H1 (cell line): ENCODE measurements at regions not wholly inside any gene's neighbourhood (a gene's known extent, or its start where the extent isn't known, plus 50 kb on each side); places are given as distances from the start of the nearest gene placed in this dataset.

Experiments used
- CTCF ChIA-PET: fragments of 300-600 bp; sonication (Branson Sonifier 250); formaldehyde crosslinking; loops from one replicate; lab custom pipeline; 2021; ENCODE audit not compliant: partially characterized antibody; lab: Charles Lee
- POLR2A ChIA-PET: fragments of 300-600 bp; sonication (Branson Sonifier 250); formaldehyde crosslinking; loops from one replicate; lab custom pipeline; 2021; ENCODE audit warnings: inconsistent platforms; ENCODE audit not compliant: partially characterized antibody; lab: Charles Lee
- DNase-seq, 2 experiments: peaks; one replicate each; pipeline versions ENCODE4 v3.0.0 to v3.0.0-alpha.2; 2010 to 2022; ENCODE audit warnings: low spot score in 2 of 2, low read depth in 1 of 2, mixed read lengths in 1 of 2
- FAIRE-seq: peaks from 2 replicates; lab custom pipeline; 2011; peaks lifted over from hg19 to GRCh38; lab: Jason Lieb, UNC
- H2AFZ ChIP-seq: 2 replicates; pipeline ENCODE4 v1.8.1; 2012; ENCODE audit warnings: low read length, inconsistent platforms
- H2AK5ac ChIP-seq: 2 replicates; pipeline ENCODE4 v1.6.1; 2013; ENCODE audit warnings: low read depth, low read length
- H2BK120ac ChIP-seq: replicated peaks from 2 replicates; pipeline ENCODE3; 2013; ENCODE audit warnings: low read depth, low read length, inconsistent platforms
- H2BK12ac ChIP-seq: 2 replicates; pipeline ENCODE4 v1.6.1; 2013; ENCODE audit warnings: low read depth, low read length
- H2BK15ac ChIP-seq: 2 replicates; pipeline ENCODE4 v1.6.1; 2013; ENCODE audit warnings: low read length
- H2BK20ac ChIP-seq: 2 replicates; pipeline ENCODE4 v1.6.1; 2013; ENCODE audit warnings: low read length
- H2BK5ac ChIP-seq: 2 replicates; pipeline ENCODE4 v1.6.1; 2013; ENCODE audit warnings: low read depth, low read length
- H3K14ac ChIP-seq: 2 replicates; pipeline ENCODE4 v1.6.1; 2013; ENCODE audit warnings: inconsistent platforms; ENCODE audit not compliant: insufficient read length
- H3K18ac ChIP-seq: 2 replicates; pipeline ENCODE4 v1.6.1; 2013; ENCODE audit warnings: low read length; ENCODE audit errors: extremely low read depth
- H3K23ac ChIP-seq: 2 replicates; pipeline ENCODE4 v1.6.1; 2013; ENCODE audit warnings: inconsistent platforms; ENCODE audit not compliant: insufficient read length
- H3K23me2 ChIP-seq: 2 replicates; pipeline ENCODE4 v1.6.1; 2013; ENCODE audit warnings: low read depth, low read length
- H3K27ac ChIP-seq: 2 replicates; pipeline ENCODE4 v1.6.1; 2011; ENCODE audit warnings: low read depth, low read length, inconsistent platforms
- H3K27me3 ChIP-seq, 4 experiments: replicated peaks in 1 of 4; 1 replicate in 1 of 4; 2 replicates in 3 of 4; pipeline versions ENCODE4 v1.6.1 to v1.8.1; 2011 to 2013; ENCODE audit warnings: low read length in 3 of 4, mild to moderate bottlenecking in 3 of 4, inconsistent platforms in 2 of 4, mixed read lengths in 2 of 4, moderate library complexity in 1 of 4; ENCODE audit not compliant: control insufficient read depth in 3 of 4, insufficient read depth in 3 of 4; ENCODE audit errors: extremely low read depth in 1 of 4
- H3K36me3 ChIP-seq, 4 experiments: 2 replicates each; pipeline versions ENCODE4 v1.6.1 to v1.8.1; 2011 to 2013; ENCODE audit warnings: mild to moderate bottlenecking in 4 of 4, low read length in 3 of 4, moderate library complexity in 2 of 4, control low read depth in 1 of 4, inconsistent platforms in 1 of 4; ENCODE audit not compliant: insufficient read depth in 4 of 4, control insufficient read depth in 2 of 4
- H3K4ac ChIP-seq: replicated peaks from 2 replicates; pipeline ENCODE3; 2013; ENCODE audit warnings: low read length, low read depth, mixed read lengths, inconsistent platforms; ENCODE audit not compliant: insufficient read length
- H3K4me1 ChIP-seq, 4 experiments: replicated peaks in 1 of 4; 1 replicate in 1 of 4; 2 replicates in 3 of 4; pipeline versions ENCODE4 v1.6.1 to v1.8.1; 2011 to 2013; ENCODE audit warnings: low read length in 3 of 4, inconsistent platforms in 2 of 4, mixed read lengths in 1 of 4; ENCODE audit not compliant: insufficient read depth in 4 of 4, control insufficient read depth in 3 of 4
- H3K4me2 ChIP-seq, 2 experiments: 2 replicates each; pipeline versions ENCODE4 v1.6.1 to v1.8.1; 2011 to 2013; ENCODE audit warnings: low read depth in 2 of 2, low read length in 2 of 2, control low read depth in 1 of 2, inconsistent platforms in 1 of 2, mild to moderate bottlenecking in 1 of 2; ENCODE audit not compliant: insufficient read depth in 1 of 2
- H3K4me3 ChIP-seq, 4 experiments: fragments of 200-600, 300-600 bp in 1 of 4; sonication (generic), shearing (Covaris generic), sonication (Bioruptor Twin) in 1 of 4; 2 replicates each; pipeline versions ENCODE4 v1.5.1 to v1.8.1; 2011 to 2016; ENCODE audit warnings: low read length in 4 of 4, low read depth in 3 of 4, control low read depth in 2 of 4, inconsistent platforms in 2 of 4, mild to moderate bottlenecking in 2 of 4, mixed read lengths in 1 of 4, moderate library complexity in 1 of 4; ENCODE audit not compliant: insufficient read depth in 2 of 4; ENCODE audit errors: extremely low read depth in 1 of 4
- H3K56ac ChIP-seq: replicated peaks from 2 replicates; pipeline ENCODE3; 2013; ENCODE audit warnings: low read depth, mild to moderate bottlenecking, mixed read lengths, low read length, inconsistent platforms; ENCODE audit not compliant: insufficient read length
- H3K79me1 ChIP-seq: 2 replicates; pipeline ENCODE4 v1.6.1; 2013; ENCODE audit warnings: low read depth, low read length, control low read depth
- H3K79me2 ChIP-seq, 2 experiments: 2 replicates each; pipeline versions ENCODE4 v1.6.1 to v1.8.1; 2012 to 2013; ENCODE audit warnings: low read length in 2 of 2, mild to moderate bottlenecking in 2 of 2, inconsistent platforms in 1 of 2; ENCODE audit not compliant: insufficient read depth in 2 of 2, control insufficient read depth in 1 of 2
- H3K9ac ChIP-seq, 4 experiments: replicated peaks in 1 of 4; 1 replicate in 1 of 4; 2 replicates in 3 of 4; pipeline versions ENCODE4 v1.6.1 to v1.8.1; 2011 to 2013; ENCODE audit warnings: low read depth in 3 of 4, low read length in 3 of 4, control low read depth in 2 of 4, mild to moderate bottlenecking in 2 of 4, moderate library complexity in 2 of 4, inconsistent platforms in 1 of 4; ENCODE audit errors: extremely low read depth in 1 of 4
- H3K9me3 ChIP-seq, 2 experiments: 2 replicates each; pipeline versions ENCODE4 v1.6.1 to v1.8.1; 2012 to 2013; ENCODE audit warnings: mild to moderate bottlenecking in 2 of 2, moderate library complexity in 2 of 2, control low read depth in 1 of 2, inconsistent platforms in 1 of 2, low read depth in 1 of 2, low read length in 1 of 2, mixed read lengths in 1 of 2; ENCODE audit not compliant: insufficient read depth in 2 of 2
- H4K20me1 ChIP-seq, 2 experiments: replicated peaks in 1 of 2; 2 replicates each; pipeline versions ENCODE3 to v1.8.1; 2011 to 2013; ENCODE audit warnings: inconsistent platforms in 2 of 2, low read length in 2 of 2, mild to moderate bottlenecking in 1 of 2; ENCODE audit not compliant: insufficient read depth in 2 of 2, control insufficient read depth in 1 of 2
- H4K5ac ChIP-seq: 2 replicates; pipeline ENCODE4 v1.6.1; 2013; ENCODE audit warnings: low read length, low read depth, mixed read lengths, inconsistent platforms; ENCODE audit not compliant: insufficient read length
- H4K8ac ChIP-seq: 2 replicates; pipeline ENCODE4 v1.8.0; 2013; ENCODE audit warnings: mild to moderate bottlenecking, moderate library complexity, low read length, inconsistent platforms; ENCODE audit not compliant: insufficient read depth; ENCODE audit errors: extremely low read depth
- H4K91ac ChIP-seq: replicated peaks from 2 replicates; pipeline ENCODE3; 2013; ENCODE audit warnings: low read length, mixed read lengths, inconsistent platforms; ENCODE audit not compliant: insufficient read length
- BACH1 ChIP-seq: IDR thresholded peaks from 2 replicates; pipeline ENCODE4 v1.6.1; 2012; ENCODE audit warnings: low read length, improper control_type of control experiment
- CREB1 ChIP-seq: IDR thresholded peaks from 2 replicates; pipeline ENCODE4 v1.6.1; 2012; ENCODE audit warnings: inconsistent platforms
- KDM5A ChIP-seq: fragments of 200-600 bp; IDR thresholded peaks from 2 replicates; pipeline ENCODE4 v1.7.1; 2012; ENCODE audit warnings: mild to moderate bottlenecking, low read length, inconsistent platforms, mixed read lengths
- POU5F1 ChIP-seq: IDR thresholded peaks from 2 replicates; pipeline ENCODE4 v1.6.1; 2011; ENCODE audit warnings: low read depth, mild to moderate bottlenecking, low read length, moderate library complexity
- RBBP5 ChIP-seq: IDR thresholded peaks from 2 replicates; pipeline ENCODE4 v1.7.1; 2012; ENCODE audit warnings: low read depth, mild to moderate bottlenecking, inconsistent platforms, low read length, moderate library complexity, borderline replicate concordance
- RNF2 ChIP-seq: fragments of 200-900, 300-1000 bp; sonication (generic); IDR thresholded peaks from 2 replicates; pipeline ENCODE4 v1.7.1; 2016; ENCODE audit warnings: borderline replicate concordance, low read depth, mild to moderate bottlenecking, antibody characterized with exemption, low read length; ENCODE audit not compliant: poor library complexity, severe bottlenecking; ENCODE audit errors: missing control alignments
- TAF7 ChIP-seq: optimal IDR thresholded peaks from 2 replicates; pipeline ENCODE3; 2011; ENCODE audit warnings: low read depth, mild to moderate bottlenecking, inconsistent platforms, low read length, moderate library complexity, borderline replicate concordance
- YY1 ChIP-seq: IDR thresholded peaks from 2 replicates; pipeline ENCODE4 v1.6.1; 2011; ENCODE audit warnings: low read depth, mild to moderate bottlenecking, low read length

DNA sequence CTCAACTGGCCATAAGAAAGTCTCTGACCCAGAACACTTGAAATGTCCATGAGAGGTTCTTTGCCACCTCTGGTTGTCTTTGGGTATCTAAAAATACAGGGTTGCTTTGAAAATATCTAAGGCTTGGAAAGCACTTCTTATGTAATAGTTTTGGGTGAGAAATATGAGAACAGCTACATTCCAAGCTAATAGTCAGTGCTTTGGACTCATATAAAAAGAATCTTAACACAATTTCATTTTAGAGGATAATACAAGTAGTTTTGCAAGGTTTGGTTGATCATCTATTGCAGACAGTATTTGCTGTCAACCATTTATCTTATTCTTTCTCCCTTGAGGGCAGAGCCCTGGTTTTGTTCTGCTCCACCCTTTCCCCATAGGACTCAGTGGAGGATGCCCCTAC, 207.5 kb downstream of the KCNK2 start:
- H3K36me3 ChIP-seq: no peaks in the 10 kb centered on the region
- no peak overlapping the region for H2BK20ac ChIP-seq
- no peak overlapping the region for H3K4me3 ChIP-seq
- DNase-seq: no peak
- H4K20me1 ChIP-seq: no peaks in the 10 kb centered on the region
- H3K4me2 ChIP-seq: no peak overlapping the region
- no peaks in the 10 kb centered on the region for H3K27me3 ChIP-seq
- no peak overlapping the region for H4K5ac ChIP-seq
- FAIRE-seq: no peak
- CTCF ChIA-PET: no interaction called here
- H3K79me1 ChIP-seq: no peaks in the 10 kb centered on the region
- H3K23me2 ChIP-seq: no peaks in the 10 kb centered on the region
- H2BK12ac ChIP-seq: no peak overlapping the region
- peaks cover 5 to 7% of the 10 kb centered on the region in 2 experiments; a peak in 2 of 4 replicates for H3K9me3 ChIP-seq
- no peak overlapping the region for H3K27ac ChIP-seq
- no peaks in the 10 kb centered on the region for H3K79me2 ChIP-seq
- H2BK15ac ChIP-seq: no peak overlapping the region
- no peak overlapping the region for H4K91ac ChIP-seq
- TF ChIP-seq TAF7 (no peak), KDM5A (no peak), BACH1 (no peak), RBBP5 (no peak), POU5F1 (no peak), YY1 (no peak), CREB1 (no peak), RNF2 (no peak)
- TF ChIP-seq, all 59 proteins: peak for 0
- H3K14ac ChIP-seq: no peak overlapping the region
- no peak overlapping the region for H3K23ac ChIP-seq
- no peak overlapping the region for H3K18ac ChIP-seq
- no peak overlapping the region for H2AFZ ChIP-seq
- H2BK120ac ChIP-seq: no peak overlapping the region
- H3K4ac ChIP-seq: no peak overlapping the region
- H2AK5ac ChIP-seq: no peak overlapping the region
- no peak overlapping the region for H2BK5ac ChIP-seq
- no peak overlapping the region for H3K56ac ChIP-seq
- H4K8ac ChIP-seq: no peak overlapping the region
- H3K4me1 ChIP-seq: no peaks in the 10 kb centered on the region
- H3K9ac ChIP-seq: no peak overlapping the region
- POLR2A ChIA-PET: no interaction called here
